Cardiac fibroblast (primary cell): ENCODE measurements at regions not wholly inside any gene's neighbourhood (a gene's known extent, or its start where the extent isn't known, plus 50 kb on each side); places are given as distances from the start of the nearest gene placed in this dataset.

Experiments
- DNase-seq, 2 donors: peaks; one replicate each; pipeline versions ENCODE4 v3.0.0 to v3.0.0-alpha.2; 2010; ENCODE audit warnings: low read depth in 2 of 2
- H3K4me3 ChIP-seq, 2 donors: replicated peaks in 1 of 2; 1 replicate in 1 of 2; 2 replicates in 1 of 2; pipeline ENCODE4 v1.5.1; 2011; ENCODE audit warnings: low read depth in 2 of 2, low read length in 2 of 2, mild to moderate bottlenecking in 2 of 2, moderate library complexity in 1 of 2
- CTCF ChIP-seq: IDR thresholded peaks from one replicate; pipeline ENCODE4 v1.5.1; 2011; ENCODE audit warnings: low read depth, mild to moderate bottlenecking, low read length, inconsistent platforms

GRCh38 chrX:82591421-82591820 is 916.7 kb upstream of the POU3F4 start:
- TF ChIP-seq CTCF: no peak
- no peak overlapping the region for H3K4me3 ChIP-seq
- no peak for DNase-seq

GRCh38 chrX:82626978-82627377 is 881.1 kb upstream of the POU3F4 start:
- no peak overlapping the region for H3K4me3 ChIP-seq
- DNase-seq: no peak
- TF ChIP-seq CTCF: no peak

- no peak for TF ChIP-seq CTCF
- DNase-seq: no peak
- no peak overlapping the region for H3K4me3 ChIP-seq
These were observed 880.5 kb upstream of the POU3F4 start for GRCh38 chrX:82627568-82627967.

GRCh38 chrX:82648062-82648461 is 860.0 kb upstream of the POU3F4 start:
- peak in 1 of 2 donors; percentile 6 for DNase-seq
- H3K4me3 ChIP-seq: no peak overlapping the region
- TF ChIP-seq CTCF: no peak

GRCh38 chrX:82649645-82650044 is 858.4 kb upstream of the POU3F4 start:
- H3K4me3 ChIP-seq: no peak overlapping the region
- no peak for TF ChIP-seq CTCF
- DNase-seq: no peak

- no peak overlapping the region for H3K4me3 ChIP-seq
- no peak for TF ChIP-seq CTCF
- no peak for DNase-seq
These were observed 849.6 kb upstream of the POU3F4 start for GRCh38 chrX:82658492-82658891.

- peak in 1 of 2 donors; percentile 0 for DNase-seq
- TF ChIP-seq CTCF: no peak
- no peak overlapping the region for H3K4me3 ChIP-seq
These were observed 841.7 kb upstream of the POU3F4 start for GRCh38 chrX:82666355-82666754.
